ENCODE measurements at regions not wholly inside any gene's neighbourhood (a gene's known extent, or its start where the extent isn't known, plus 50 kb on each side); places are given as distances from the start of the nearest gene placed in this dataset.
"Not testable (repeated sequence)": the region's sequence is repeated elsewhere in the genome, so short reads cannot be mapped to it uniquely, and the experiment has no call there.

- DNase-seq = no peak
Observed at GRCh38 chr2:16209799-16210198, 269.4 kb downstream of the MYCN start.

GRCh38 chr2:16208921-16209320 is 268.6 kb downstream of the MYCN start:
- DNase-seq = no peak

GRCh38 chr2:16208241-16208797 is 268.0 kb downstream of the MYCN start:
- no peak for DNase-seq

GRCh38 chr2:16207611-16208010 is 267.3 kb downstream of the MYCN start:
- DNase-seq = no peak

GRCh38 chr2:16207151-16207550 is 266.8 kb downstream of the MYCN start:
- DNase-seq = no peak

- DNase-seq = no peak
Observed at GRCh38 chr2:16206191-16206944, 266.0 kb downstream of the MYCN start.

GRCh38 chr2:16205631-16206030 is 265.3 kb downstream of the MYCN start:
- no peak for DNase-seq

- no peak for DNase-seq
Observed at GRCh38 chr2:16204886-16205620, 264.7 kb downstream of the MYCN start.

GRCh38 chr2:16204251-16204650 is 263.9 kb downstream of the MYCN start:
- DNase-seq = no peak

- DNase-seq = no peak
Observed at GRCh38 chr2:16203691-16204090, 263.3 kb downstream of the MYCN start.

- no peak for DNase-seq
Observed at GRCh38 chr2:16203069-16203468, 262.7 kb downstream of the MYCN start.

- no peak for DNase-seq
Observed at GRCh38 chr2:16202266-16203020, 262.1 kb downstream of the MYCN start.

GRCh38 chr2:16201848-16202247 is 261.5 kb downstream of the MYCN start:
- no peak for DNase-seq

- no peak for DNase-seq
Observed at GRCh38 chr2:16200554-16201193, 260.3 kb downstream of the MYCN start.

- DNase-seq = no peak
Observed at GRCh38 chr2:16199882-16200553, 259.7 kb downstream of the MYCN start.

GRCh38 chr2:16199241-16199640 is 258.9 kb downstream of the MYCN start:
- DNase-seq = not testable (repeated sequence)

GRCh38 chr2:16198166-16198912 is 258.0 kb downstream of the MYCN start:
- no peak for DNase-seq

GRCh38 chr2:16197504-16198147 is 257.3 kb downstream of the MYCN start:
- DNase-seq = no peak

- no peak for DNase-seq
Observed at GRCh38 chr2:16196687-16197503, 256.5 kb downstream of the MYCN start.

GRCh38 chr2:16195681-16196070 is 255.3 kb downstream of the MYCN start:
- DNase-seq = no peak

All from activated CD4-positive, alpha-beta T cell treated with anti-CD3 and anti-CD28 coated beads, Interleukin-2, amount 50 U/mL, for 48 hours (primary cell).